HCT116 (cell line): ENCODE measurements at regions not wholly inside any gene's neighbourhood (a gene's known extent, or its start where the extent isn't known, plus 50 kb on each side); places are given as distances from the start of the nearest gene placed in this dataset.

Experiments
- ATAC-seq: fragments of 200-7000 bp; cut with Tn5 transposase; 2 replicates; pipeline ENCODE4 v1.9.1; 2020; ENCODE audit warnings: mild to moderate bottlenecking, moderate library complexity
- BruUV-seq: library from RNA; stranded (reverse); fragments of 400-500 nt; replicated peaks from 2 replicates; lab custom pipeline; 2021; lab: Mats Ljungman, UMichigan
- CTCF ChIA-PET: fragments of 300-600 bp; sonication (Branson Sonifier 250); formaldehyde crosslinking; loops from one replicate; lab custom pipeline; 2021; ENCODE audit warnings: antibody characterized with exemption; lab: Charles Lee
- POLR2A ChIA-PET: fragments of 300-600, 350-600 bp; sonication (Branson Sonifier 250); formaldehyde crosslinking; loops from one replicate; lab custom pipeline; 2021; ENCODE audit warnings: antibody characterized with exemption; lab: Charles Lee
- RAD21 ChIA-PET, 2 experiments: fragments of 300-600 bp; sonication (Branson Sonifier 250); formaldehyde crosslinking; loops; one replicate each; lab custom pipeline; 2023; ENCODE audit warnings: low total read pairs in 2 of 2; ENCODE audit not compliant: uncharacterized antibody in 2 of 2, unreplicated experiment in 2 of 2, low non-redundant PET in 1 of 2; lab: Charles Lee
- DNase-seq: peaks from one replicate; pipeline ENCODE4 v3.0.0-alpha.2; 2010; ENCODE audit warnings: low read depth, low spot score
- H2AFZ ChIP-seq: fragments of 200-600 bp; shearing (Covaris generic), sonication (generic); 2 replicates; pipeline ENCODE4 v1.6.1; 2017; ENCODE audit warnings: low read depth, mixed run types, mixed read lengths, antibody characterized with exemption, low read length; ENCODE audit not compliant: poor library complexity, severe bottlenecking
- H3K27ac ChIP-seq: 2 replicates; pipeline ENCODE4 v1.5.1; 2012; ENCODE audit warnings: low read depth, low read length
- H3K27me3 ChIP-seq: fragments of 200-600 bp; sonication (generic); 2 replicates; pipeline ENCODE4 v1.6.1; 2016; ENCODE audit warnings: mixed run types, low read length, mixed read lengths; ENCODE audit not compliant: insufficient read depth
- H3K36me3 ChIP-seq, 2 experiments: fragments of 200-500 bp in 1 of 2; fragments of 200-600 bp in 1 of 2; sonication (Bioruptor generic) in 1 of 2; sonication (generic) in 1 of 2; 2 replicates each; pipeline versions ENCODE4 v1.5.1 to v1.6.1; 2014 to 2016; ENCODE audit warnings: low read length in 2 of 2, inconsistent platforms in 1 of 2, mixed read lengths in 1 of 2, mixed run types in 1 of 2; ENCODE audit not compliant: insufficient read depth in 2 of 2, control insufficient read depth in 1 of 2
- H3K4me1 ChIP-seq, 2 experiments: fragments of 200-600 bp in 1 of 2; sonication (generic) in 1 of 2; 2 replicates each; pipeline versions ENCODE4 v1.5.1 to v1.6.1; 2012 to 2017; ENCODE audit warnings: low read length in 2 of 2, inconsistent platforms in 1 of 2, mild to moderate bottlenecking in 1 of 2, mixed read lengths in 1 of 2, mixed run types in 1 of 2, moderate library complexity in 1 of 2; ENCODE audit not compliant: insufficient read depth in 2 of 2, control insufficient read depth in 1 of 2
- H3K4me2 ChIP-seq: fragments of 200-600 bp; sonication (generic); 2 replicates; pipeline ENCODE4 v1.6.1; 2017; ENCODE audit warnings: mixed run types, low read length, mixed read lengths
- H3K4me3 ChIP-seq, 2 experiments: fragments of 200-600 bp in 1 of 2; sonication (generic) in 1 of 2; replicated peaks in 1 of 2; 2 replicates each; pipeline ENCODE4 v1.5.1; 2011 to 2016; ENCODE audit warnings: low read length in 2 of 2, control low read depth in 1 of 2, low read depth in 1 of 2, mild to moderate bottlenecking in 1 of 2, mixed read lengths in 1 of 2, mixed run types in 1 of 2
- H3K79me2 ChIP-seq: fragments of 200-600 bp; sonication (generic); 2 replicates; pipeline ENCODE4 v1.6.1; 2017; ENCODE audit warnings: mild to moderate bottlenecking, mixed run types, low read length, moderate library complexity, mixed read lengths; ENCODE audit not compliant: insufficient read depth
- H3K9ac ChIP-seq: fragments of 200-600 bp; sonication (generic); 2 replicates; pipeline ENCODE4 v1.6.1; 2016; ENCODE audit warnings: low read length, mixed read lengths
- H3K9me2 ChIP-seq: fragments of 200-600 bp; sonication (generic), shearing (Covaris generic); 2 replicates; pipeline ENCODE4 v1.6.1; 2017; ENCODE audit warnings: mixed run types, mild to moderate bottlenecking, moderate library complexity; ENCODE audit not compliant: insufficient read depth
- H3K9me3 ChIP-seq, 2 experiments: fragments of 200-500 bp in 1 of 2; fragments of 200-600 bp in 1 of 2; sonication (Bioruptor generic) in 1 of 2; sonication (generic) in 1 of 2; 2 replicates each; pipeline ENCODE4 v1.6.1; 2014 to 2017; ENCODE audit warnings: low read length in 2 of 2, mixed read lengths in 2 of 2, inconsistent platforms in 1 of 2, low read depth in 1 of 2, mild to moderate bottlenecking in 1 of 2, mixed run types in 1 of 2, moderate library complexity in 1 of 2; ENCODE audit not compliant: control insufficient read depth in 1 of 2, insufficient read depth in 1 of 2
- H4K20me1 ChIP-seq: fragments of 200-600 bp; sonication (generic), shearing (Covaris generic); 2 replicates; pipeline ENCODE4 v1.6.1; 2017; ENCODE audit warnings: mixed run types, mild to moderate bottlenecking, moderate library complexity; ENCODE audit not compliant: insufficient read depth
- CBX3 ChIP-seq: IDR thresholded peaks from 2 replicates; pipeline ENCODE4 v1.6.1; 2012; ENCODE audit warnings: low read depth
- CEBPB ChIP-seq: IDR thresholded peaks from 2 replicates; pipeline ENCODE4 v1.6.1; 2012; ENCODE audit warnings: low read depth
- EGR1 ChIP-seq: IDR thresholded peaks from 2 replicates; pipeline ENCODE4 v1.6.1; 2012; ENCODE audit warnings: low read depth
- ELF1 ChIP-seq: IDR thresholded peaks from 2 replicates; pipeline ENCODE4 v1.6.1; 2012; ENCODE audit warnings: low read depth, borderline replicate concordance
- EZH2phosphoT487 ChIP-seq: fragments of 200-600 bp; IDR thresholded peaks from 2 replicates; pipeline ENCODE4 v1.6.1; 2018; ENCODE audit warnings: antibody characterized with exemption, borderline replicate concordance
- FOSL1 ChIP-seq: IDR thresholded peaks from 2 replicates; pipeline ENCODE4 v1.6.1; 2012; ENCODE audit warnings: low read depth
- JUND ChIP-seq: IDR thresholded peaks from 2 replicates; pipeline ENCODE4 v1.6.1; 2012
- POLR2A ChIP-seq: IDR thresholded peaks from 2 replicates; pipeline ENCODE4 v1.7.0; 2011; ENCODE audit warnings: borderline replicate concordance; ENCODE audit not compliant: insufficient read depth, insufficient read length; ENCODE audit errors: extremely low read depth
- POLR2AphosphoS5 ChIP-seq: IDR thresholded peaks from 2 replicates; pipeline ENCODE4 v1.6.1; 2011; ENCODE audit warnings: mild to moderate bottlenecking, low read depth, low read length, moderate library complexity
- RAD21 ChIP-seq: IDR thresholded peaks from 2 replicates; pipeline ENCODE4 v1.6.1; 2012; ENCODE audit warnings: low read depth, mild to moderate bottlenecking
- REST ChIP-seq: IDR thresholded peaks from 2 replicates; pipeline ENCODE4 v1.6.1; 2012; ENCODE audit warnings: low read depth
- SIN3A ChIP-seq: IDR thresholded peaks from 2 replicates; pipeline ENCODE4 v1.6.1; 2012; ENCODE audit warnings: low read depth
- SP1 ChIP-seq: IDR thresholded peaks from 2 replicates; pipeline ENCODE4 v1.6.1; 2012; ENCODE audit warnings: low read depth
- SRF ChIP-seq: IDR thresholded peaks from 2 replicates; pipeline ENCODE4 v1.6.1; 2012; ENCODE audit warnings: low read depth
- TCF7L2 ChIP-seq: IDR thresholded peaks from 2 replicates; pipeline ENCODE4 v1.7.0; 2011; ENCODE audit warnings: borderline replicate concordance, inconsistent platforms; ENCODE audit not compliant: insufficient read depth, insufficient read length; ENCODE audit errors: extremely low read depth
- YY1 ChIP-seq: IDR thresholded peaks from 2 replicates; pipeline ENCODE4 v1.6.1; 2011; ENCODE audit warnings: low read length, low read depth, moderate library complexity, mild to moderate bottlenecking; ENCODE audit not compliant: insufficient replicate concordance; ENCODE audit errors: extremely low read depth
- ZBTB33 ChIP-seq: IDR thresholded peaks from 2 replicates; pipeline ENCODE4 v1.6.1; 2011; ENCODE audit warnings: mild to moderate bottlenecking, low read length, moderate library complexity; ENCODE audit not compliant: insufficient replicate concordance; ENCODE audit errors: extremely low read depth
- ZNF274 ChIP-seq: fragments of 200-500 bp; sonication (Bioruptor generic); IDR thresholded peaks from 2 replicates; pipeline ENCODE4 v1.6.1; 2014; ENCODE audit warnings: mild to moderate bottlenecking, low read depth, low read length, inconsistent platforms
- intact Hi-C: fragments of 100-400 bp; cut with micrococcal nuclease; formaldehyde crosslinking; loops from 2 replicates; pipeline ENCODE4 v1.10.0; 2022
- TF ChIP-seq, protein P1 (sequence below): IDR thresholded peaks from 2 replicates; pipeline ENCODE4 v1.6.1; 2012

DNA sequence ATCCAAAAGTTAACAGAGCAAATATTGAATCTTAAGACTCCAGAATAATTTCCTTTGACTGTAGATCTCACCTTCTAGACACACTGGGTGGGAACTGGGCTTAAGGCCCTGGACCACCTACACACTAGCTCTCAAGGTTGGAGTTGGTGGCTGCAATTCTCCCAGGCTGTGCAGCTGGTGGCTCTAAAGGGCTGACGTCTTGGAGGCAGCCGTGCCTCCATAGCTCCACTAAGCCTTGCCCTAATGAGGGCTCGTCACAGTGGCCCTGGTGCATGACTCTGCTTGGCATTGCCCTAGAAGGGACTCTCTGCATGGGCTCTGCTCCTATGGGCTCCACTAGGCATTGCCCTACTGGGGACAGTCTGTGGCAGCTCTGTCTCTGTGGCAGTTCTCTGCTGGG lies 1005.2 kb downstream of the CCSER2 start (continued):
- TF ChIP-seq CEBPB = no peak
- no peak for TF ChIP-seq FOSL1
- TF ChIP-seq SIN3A = no peak

DNA sequence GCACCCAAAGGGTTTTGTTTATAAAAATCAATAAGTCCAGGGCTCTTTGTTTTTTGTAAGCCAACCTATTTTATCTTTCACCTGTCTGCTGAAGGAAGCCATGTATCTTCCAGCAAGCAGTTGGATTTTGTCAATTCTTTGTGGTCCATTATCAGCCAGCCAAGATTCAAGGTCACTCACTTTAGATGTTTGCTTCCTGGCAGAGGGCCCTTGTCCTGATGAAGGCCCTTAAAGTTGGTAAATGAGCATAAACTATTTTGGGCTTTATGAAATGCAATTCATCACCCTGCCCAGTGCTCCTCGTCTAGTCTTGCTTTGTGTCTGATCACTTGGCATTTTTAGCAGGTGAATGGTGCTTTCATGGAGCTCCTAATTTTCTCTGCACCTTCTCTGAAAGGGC lies 1004.2 kb downstream of the GRID1 start:
- DNase-seq = no peak
- H3K9ac ChIP-seq = no peak overlapping the region
- H2AFZ ChIP-seq = no peak overlapping the region
- no peaks in the 10 kb centered on the region for H3K79me2 ChIP-seq
- no peak for ATAC-seq
- H3K36me3 ChIP-seq = no peaks in the 10 kb centered on the region
- H4K20me1 ChIP-seq = no peaks in the 10 kb centered on the region
- no peak overlapping the region for H3K4me2 ChIP-seq
- intact Hi-C loops = no loop called here
- H3K4me1 ChIP-seq = no peaks in the 10 kb centered on the region
- BruUV-seq = no TSS peak
- CTCF ChIA-PET = no interaction called here
- H3K4me3 ChIP-seq = no peak overlapping the region
- POLR2A ChIA-PET = no interaction called here
- no peaks in the 10 kb centered on the region for H3K27me3 ChIP-seq
- no peak overlapping the region for H3K27ac ChIP-seq
- TF ChIP-seq SIN3A (no peak), EGR1 (no peak), REST (no peak), YY1 (no peak), JUND (no peak), POLR2A (no peak), SRF (no peak), SP1 (no peak), ZBTB33 (no peak), CBX3 (no peak), EZH2phosphoT487 (no peak), FOSL1 (no peak), ZNF274 (no peak), RAD21 (no peak), POLR2AphosphoS5 (no peak), TCF7L2 (no peak), ELF1 (no peak)
- TF ChIP-seq, protein P1, sequence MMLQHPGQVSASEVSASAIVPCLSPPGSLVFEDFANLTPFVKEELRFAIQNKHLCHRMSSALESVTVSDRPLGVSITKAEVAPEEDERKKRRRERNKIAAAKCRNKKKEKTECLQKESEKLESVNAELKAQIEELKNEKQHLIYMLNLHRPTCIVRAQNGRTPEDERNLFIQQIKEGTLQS = no peak
- H3K9me2 ChIP-seq = no peaks in the 10 kb centered on the region
- RAD21 ChIA-PET = no interaction called here
- H3K9me3 ChIP-seq = no peaks in the 10 kb centered on the region
